ENCODE measurements at regions not wholly inside any gene's neighbourhood (a gene's known extent, or its start where the extent isn't known, plus 50 kb on each side); places are given as distances from the start of the nearest gene placed in this dataset.

DNA sequence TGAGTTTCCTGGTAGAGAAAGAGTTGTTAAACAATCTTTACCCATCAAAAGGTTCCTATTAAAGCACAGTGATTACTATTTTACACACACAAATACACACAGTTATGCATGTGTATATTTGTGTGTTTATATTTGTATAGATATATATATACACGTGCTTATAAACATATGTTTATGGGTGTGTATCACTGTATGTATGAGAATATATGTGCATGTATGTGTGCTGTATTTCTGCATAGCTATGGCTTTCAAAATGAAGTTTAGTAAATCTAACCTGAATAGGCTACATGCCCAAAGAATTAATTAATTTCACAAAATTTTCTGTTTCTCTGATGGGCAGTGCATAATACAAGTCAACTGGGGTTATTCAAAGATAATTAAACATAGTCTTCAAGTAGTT lies 723.1 kb upstream of the KIRREL3 start:
- H3K79me2 ChIP-seq (replicated peaks; ENCODE audit: insufficient read depth) = no peaks in the 10 kb centered on the region
- H3K4me1 ChIP-seq (ENCODE audit: insufficient read depth) = no peaks in the 10 kb centered on the region
- Mint-ChIP-seq H3K36me3 (ENCODE audit: low read depth) (no peaks in the 10 kb centered on the region), H3K27me3 (ENCODE audit: insufficient read depth, low read depth, poor library complexity) (no peaks in the 10 kb centered on the region), H3K4me3 (no peak overlapping the region), H3K9me3 (no peaks in the 10 kb centered on the region), H3K27ac (no peak overlapping the region), H3K4me1 (no peaks in the 10 kb centered on the region)
- no peaks in the 10 kb centered on the region for H3F3A ChIP-seq (replicated peaks; ENCODE audit: low read depth)
- no peak overlapping the region for H2AFZ ChIP-seq
- no peaks in the 10 kb centered on the region for H3K27me3 ChIP-seq (ENCODE audit: insufficient read depth)
- no peak overlapping the region for H3K27ac ChIP-seq (ENCODE audit: low read depth)
- no peaks in the 10 kb centered on the region for H3K9me2 ChIP-seq (ENCODE audit: insufficient read depth)
- no peaks in the 10 kb centered on the region for H3K36me3 ChIP-seq (ENCODE audit: insufficient read depth)
- no peak overlapping the region for H3K4me3 ChIP-seq
- no peak for DNase-seq (ENCODE audit: low spot score)
- ATAC-seq = no peak
- no peak for TF ChIP-seq ZNF114 (CRISPR knock-in tag; IDR thresholded peaks at IDR 0.05)
- TF ChIP-seq, protein P1, sequence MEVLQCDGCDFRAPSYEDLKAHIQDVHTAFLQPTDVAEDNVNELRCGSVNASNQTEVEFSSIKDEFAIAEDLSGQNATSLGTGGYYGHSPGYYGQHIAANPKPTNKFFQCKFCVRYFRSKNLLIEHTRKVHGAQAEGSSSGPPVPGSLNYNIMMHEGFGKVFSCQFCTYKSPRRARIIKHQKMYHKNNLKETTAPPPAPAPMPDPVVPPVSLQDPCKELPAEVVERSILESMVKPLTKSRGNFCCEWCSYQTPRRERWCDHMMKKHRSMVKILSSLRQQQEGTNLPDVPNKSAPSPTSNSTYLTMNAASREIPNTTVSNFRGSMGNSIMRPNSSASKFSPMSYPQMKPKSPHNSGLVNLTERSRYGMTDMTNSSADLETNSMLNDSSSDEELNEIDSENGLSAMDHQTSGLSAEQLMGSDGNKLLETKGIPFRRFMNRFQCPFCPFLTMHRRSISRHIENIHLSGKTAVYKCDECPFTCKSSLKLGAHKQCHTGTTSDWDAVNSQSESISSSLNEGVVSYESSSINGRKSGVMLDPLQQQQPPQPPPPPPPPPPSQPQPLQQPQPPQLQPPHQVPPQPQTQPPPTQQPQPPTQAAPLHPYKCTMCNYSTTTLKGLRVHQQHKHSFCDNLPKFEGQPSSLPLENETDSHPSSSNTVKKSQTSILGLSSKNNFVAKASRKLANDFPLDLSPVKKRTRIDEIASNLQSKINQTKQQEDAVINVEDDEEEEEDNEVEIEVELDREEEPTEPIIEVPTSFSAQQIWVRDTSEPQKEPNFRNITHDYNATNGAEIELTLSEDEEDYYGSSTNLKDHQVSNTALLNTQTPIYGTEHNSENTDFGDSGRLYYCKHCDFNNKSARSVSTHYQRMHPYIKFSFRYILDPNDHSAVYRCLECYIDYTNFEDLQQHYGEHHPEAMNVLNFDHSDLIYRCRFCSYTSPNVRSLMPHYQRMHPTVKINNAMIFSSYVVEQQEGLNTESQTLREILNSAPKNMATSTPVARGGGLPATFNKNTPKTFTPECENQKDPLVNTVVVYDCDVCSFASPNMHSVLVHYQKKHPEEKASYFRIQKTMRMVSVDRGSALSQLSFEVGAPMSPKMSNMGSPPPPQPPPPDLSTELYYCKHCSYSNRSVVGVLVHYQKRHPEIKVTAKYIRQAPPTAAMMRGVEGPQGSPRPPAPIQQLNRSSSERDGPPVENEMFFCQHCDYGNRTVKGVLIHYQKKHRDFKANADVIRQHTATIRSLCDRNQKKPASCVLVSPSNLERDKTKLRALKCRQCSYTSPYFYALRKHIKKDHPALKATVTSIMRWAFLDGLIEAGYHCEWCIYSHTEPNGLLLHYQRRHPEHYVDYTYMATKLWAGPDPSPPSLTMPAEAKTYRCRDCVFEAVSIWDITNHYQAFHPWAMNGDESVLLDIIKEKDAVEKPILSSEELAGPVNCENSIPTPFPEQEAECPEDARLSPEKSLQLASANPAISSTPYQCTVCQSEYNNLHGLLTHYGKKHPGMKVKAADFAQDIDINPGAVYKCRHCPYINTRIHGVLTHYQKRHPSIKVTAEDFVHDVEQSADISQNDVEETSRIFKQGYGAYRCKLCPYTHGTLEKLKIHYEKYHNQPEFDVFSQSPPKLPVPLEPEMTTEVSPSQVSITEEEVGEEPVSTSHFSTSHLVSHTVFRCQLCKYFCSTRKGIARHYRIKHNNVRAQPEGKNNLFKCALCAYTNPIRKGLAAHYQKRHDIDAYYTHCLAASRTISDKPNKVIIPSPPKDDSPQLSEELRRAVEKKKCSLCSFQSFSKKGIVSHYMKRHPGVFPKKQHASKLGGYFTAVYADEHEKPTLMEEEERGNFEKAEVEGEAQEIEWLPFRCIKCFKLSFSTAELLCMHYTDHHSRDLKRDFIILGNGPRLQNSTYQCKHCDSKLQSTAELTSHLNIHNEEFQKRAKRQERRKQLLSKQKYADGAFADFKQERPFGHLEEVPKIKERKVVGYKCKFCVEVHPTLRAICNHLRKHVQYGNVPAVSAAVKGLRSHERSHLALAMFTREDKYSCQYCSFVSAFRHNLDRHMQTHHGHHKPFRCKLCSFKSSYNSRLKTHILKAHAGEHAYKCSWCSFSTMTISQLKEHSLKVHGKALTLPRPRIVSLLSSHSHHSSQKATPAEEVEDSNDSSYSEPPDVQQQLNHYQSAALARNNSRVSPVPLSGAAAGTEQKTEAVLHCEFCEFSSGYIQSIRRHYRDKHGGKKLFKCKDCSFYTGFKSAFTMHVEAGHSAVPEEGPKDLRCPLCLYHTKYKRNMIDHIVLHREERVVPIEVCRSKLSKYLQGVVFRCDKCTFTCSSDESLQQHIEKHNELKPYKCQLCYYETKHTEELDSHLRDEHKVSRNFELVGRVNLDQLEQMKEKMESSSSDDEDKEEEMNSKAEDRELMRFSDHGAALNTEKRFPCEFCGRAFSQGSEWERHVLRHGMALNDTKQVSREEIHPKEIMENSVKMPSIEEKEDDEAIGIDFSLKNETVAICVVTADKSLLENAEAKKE (CRISPR knock-in tag; IDR thresholded peaks at IDR 0.05) = no peak
- TF ChIP-seq NANOG (IDR thresholded peaks at IDR 0.05; ENCODE audit: borderline replicate concordance) = no peak
- no peak overlapping the region for H3K4me2 ChIP-seq
- no peaks in the 10 kb centered on the region for H4K20me1 ChIP-seq (replicated peaks; ENCODE audit: insufficient read depth)

DNA sequence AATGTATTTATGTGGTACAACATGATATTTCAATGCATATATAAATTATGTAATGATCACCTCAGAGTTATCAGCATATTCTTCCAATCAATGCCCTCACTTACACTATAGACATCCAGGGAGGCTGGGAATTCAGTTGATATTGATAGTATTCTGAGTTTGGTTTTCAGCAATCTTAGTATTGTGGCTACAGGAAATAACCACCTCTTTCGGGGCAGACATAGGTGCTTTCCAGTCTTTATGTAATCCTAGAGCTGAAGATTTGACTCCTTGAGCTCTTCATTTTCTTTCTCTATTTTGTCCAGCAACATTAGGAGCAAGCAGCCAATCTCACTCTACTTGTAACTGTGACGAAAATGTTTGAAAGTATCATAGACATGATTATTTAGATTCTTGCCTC lies 712.7 kb upstream of the KIRREL3 start:
- H3K79me2 ChIP-seq (replicated peaks; ENCODE audit: insufficient read depth) = no peaks in the 10 kb centered on the region
- peaks cover 10% of the 10 kb centered on the region; the same call in 1 of the 2 replicates for H3K9me2 ChIP-seq (ENCODE audit: insufficient read depth)
- DNase-seq (ENCODE audit: low spot score) (no peak), ATAC-seq (no peak)
- no peaks in the 10 kb centered on the region for H3F3A ChIP-seq (replicated peaks; ENCODE audit: low read depth)
- no peak overlapping the region; the same call in 1 of the 2 replicates for H2AFZ ChIP-seq
- Mint-ChIP-seq H3K4me1 (no peaks in the 10 kb centered on the region), H3K27ac (no peak overlapping the region), H3K4me3 (no peak overlapping the region), H3K27me3 (ENCODE audit: insufficient read depth, low read depth, poor library complexity) (no peaks in the 10 kb centered on the region), H3K9me3 (no peaks in the 10 kb centered on the region; the same call in 2 of the 3 replicates), H3K36me3 (ENCODE audit: low read depth) (no peaks in the 10 kb centered on the region)
- H4K20me1 ChIP-seq (replicated peaks; ENCODE audit: insufficient read depth) = no peaks in the 10 kb centered on the region
- no peak overlapping the region for H3K4me3 ChIP-seq
- no peaks in the 10 kb centered on the region for H3K4me1 ChIP-seq (ENCODE audit: insufficient read depth)
- no peak overlapping the region for H3K4me2 ChIP-seq
- no peak overlapping the region for H3K27ac ChIP-seq (ENCODE audit: low read depth)
- no peaks in the 10 kb centered on the region for H3K36me3 ChIP-seq (ENCODE audit: insufficient read depth)
- H3K27me3 ChIP-seq (ENCODE audit: insufficient read depth) = no peaks in the 10 kb centered on the region
- TF ChIP-seq NANOG (IDR thresholded peaks at IDR 0.05; ENCODE audit: borderline replicate concordance) = no peak
- TF ChIP-seq, protein P1 (CRISPR knock-in tag; IDR thresholded peaks at IDR 0.05) = no peak

Data from GM23338 (cell line).